Gastrocnemius medialis (tissue), 4 donors: ENCODE measurements at regions not wholly inside any gene's neighbourhood (a gene's known extent, or its start where the extent isn't known, plus 50 kb on each side); places are given as distances from the start of the nearest gene placed in this dataset.
"Not testable (repeated sequence)": the region's sequence is repeated elsewhere in the genome, so short reads cannot be mapped to it uniquely, and the experiment has no call there.

ENCODE experiments used
- ATAC-seq, 2 donors: fragments of 150-250 bp; one replicate each; pipeline ENCODE4 v1.9.1; 2016
- DNase-seq, 2 donors: peaks; one replicate each; pipeline ENCODE4 v3.0.0-alpha.2; 2019
- H3K27ac ChIP-seq, 4 donors: fragments of 200-600 bp; sonication (generic); 1 replicate in 1 of 4; 2 replicates in 3 of 4; pipeline ENCODE4 v1.5.1; 2016 to 2018; ENCODE audit warnings: mild to moderate bottlenecking in 2 of 4, moderate library complexity in 1 of 4
- H3K27me3 ChIP-seq, 3 donors: fragments of 200-600 bp; sonication (generic) in 2 of 3; 1 replicate in 1 of 3; 2 replicates in 2 of 3; pipeline versions ENCODE4 v1.5.1 to v1.6.0; 2016 to 2019; ENCODE audit warnings: mild to moderate bottlenecking in 1 of 3, moderate library complexity in 1 of 3
- H3K36me3 ChIP-seq, 2 donors: fragments of 200-600 bp; sonication (generic) in 1 of 2; one replicate each; pipeline ENCODE4 v1.5.1; 2017 to 2018
- H3K4me1 ChIP-seq, 2 donors: fragments of 200-600 bp; sonication (generic) in 1 of 2; one replicate each; pipeline ENCODE4 v1.5.1; 2016 to 2017; ENCODE audit warnings: mild to moderate bottlenecking in 2 of 2
- H3K4me3 ChIP-seq, 4 donors: fragments of 200-600 bp; sonication (generic) in 3 of 4; 1 replicate in 1 of 4; 2 replicates in 3 of 4; pipeline ENCODE4 v1.5.1; 2016 to 2019; ENCODE audit warnings: mild to moderate bottlenecking in 2 of 4
- H3K9me3 ChIP-seq, 3 donors: fragments of 200-600 bp; sonication (generic) in 2 of 3; 1 replicate in 1 of 3; 2 replicates in 2 of 3; pipeline ENCODE4 v1.5.1; 2016 to 2019
- CTCF ChIP-seq, 5 experiments: fragments of 450-650 bp in 3 of 5; fragments of 200-600 bp in 2 of 5; sonication (generic) in 2 of 5; IDR thresholded peaks in 4 of 5; conservative IDR thresholded peaks in 1 of 5; 1 replicate in 4 of 5; 2 replicates in 1 of 5; pipeline ENCODE4 v1.5.1; 2016 to 2019; ENCODE audit warnings: antibody characterized with exemption in 5 of 5, mild to moderate bottlenecking in 3 of 5, moderate library complexity in 3 of 5
- POLR2A ChIP-seq, 2 donors: fragments of 450-650 bp; IDR thresholded peaks; one replicate each; pipeline ENCODE4 v1.6.1; 2017; ENCODE audit warnings: antibody characterized with exemption in 2 of 2, mild to moderate bottlenecking in 2 of 2, moderate library complexity in 2 of 2
- in situ Hi-C, 4 donors: fragments of 200-750 bp; cut with MboI; loops; one replicate each; pipeline versions ENCODE4 v1.15.0 to v1.8.0; 2017; ENCODE audit warnings: low sequenced_read_pairs in 4 of 4
- intact Hi-C: fragments of 100-400 bp; cut with DNase I; formaldehyde crosslinking; loops from one replicate; pipeline ENCODE4 v1.15.1; 2023; ENCODE audit warnings: low total_unique reads

- DNase-seq (no peak), ATAC-seq (no peak)
- H3K27me3 ChIP-seq, result no peaks in the 10 kb centered on the region
- no peaks in the 10 kb centered on the region for H3K9me3 ChIP-seq
- in situ Hi-C loops (no loop called here), intact Hi-C loops (no loop called here)
- H3K36me3 ChIP-seq, result no peaks in the 10 kb centered on the region
- TF ChIP-seq POLR2A (IDR thresholded peaks at IDR 0.05) (no peak), CTCF (IDR thresholded peaks at IDR 0.05 in 4 of 5, conservative IDR thresholded peaks at IDR 0.05 in 1 of 5) (no peak)
- H3K4me1 ChIP-seq, result no peaks in the 10 kb centered on the region
- no peak overlapping the region for H3K27ac ChIP-seq
- H3K4me3 ChIP-seq, result no peak overlapping the region
These were observed 1140.2 kb downstream of the HACE1 start for GRCh38 chr6:103719545-103719944.

GRCh38 chr6:103715269-103715668 lies 1144.5 kb downstream of the HACE1 start:
- intact Hi-C loops (no loop called here), in situ Hi-C loops (no loop called here)
- no peak overlapping the region for H3K27ac ChIP-seq
- ATAC-seq, result no peak
- no peak overlapping the region for H3K4me3 ChIP-seq
- no peaks in the 10 kb centered on the region for H3K9me3 ChIP-seq
- TF ChIP-seq CTCF (IDR thresholded peaks at IDR 0.05 in 4 of 5, conservative IDR thresholded peaks at IDR 0.05 in 1 of 5) (no peak), POLR2A (IDR thresholded peaks at IDR 0.05) (no peak)
- no peak for DNase-seq
- H3K4me1 ChIP-seq, result no peaks in the 10 kb centered on the region
- no peaks in the 10 kb centered on the region for H3K36me3 ChIP-seq
- H3K27me3 ChIP-seq, result no peaks in the 10 kb centered on the region

- H3K4me1 ChIP-seq, DNase-seq, in situ Hi-C loops, H3K27ac ChIP-seq, H3K36me3 ChIP-seq, ATAC-seq, H3K27me3 ChIP-seq, H3K9me3 ChIP-seq, H3K4me3 ChIP-seq: not testable (repeated sequence)
- intact Hi-C loops, result loop anchor here (5.0 kb wide), 1 partner anchor 197 kb away; no protein-coding TSS in a partner anchor
These were observed 1150.5 kb downstream of the HACE1 start for GRCh38 chr6:103709236-103709635.

GRCh38 chr6:103707596-103708325 lies 1152.0 kb downstream of the HACE1 start:
- Histone ChIP-seq H3K9me3 (no peaks in the 10 kb centered on the region), H3K27ac (no peak overlapping the region), H3K36me3 (no peaks in the 10 kb centered on the region), H3K4me1 (no peaks in the 10 kb centered on the region), H3K27me3 (no peaks in the 10 kb centered on the region), H3K4me3 (no peak overlapping the region)
- DNase-seq (no peak), ATAC-seq (no peak)
- intact Hi-C loops, result loop anchor here (5.0 kb wide), 1 partner anchor 195 kb away; no protein-coding TSS in a partner anchor
- in situ Hi-C loops, result no loop called here
- no peak for TF ChIP-seq POLR2A (IDR thresholded peaks at IDR 0.05)
- no peak for TF ChIP-seq CTCF (IDR thresholded peaks at IDR 0.05 in 4 of 5, conservative IDR thresholded peaks at IDR 0.05 in 1 of 5)

GRCh38 chr6:103699769-103700168 lies 1160.0 kb downstream of the HACE1 start:
- H3K36me3 ChIP-seq, result no peaks in the 10 kb centered on the region
- H3K27me3 ChIP-seq, result no peaks in the 10 kb centered on the region
- H3K4me1 ChIP-seq, result no peaks in the 10 kb centered on the region
- in situ Hi-C loops (no loop called here), intact Hi-C loops (no loop called here)
- no peaks in the 10 kb centered on the region for H3K9me3 ChIP-seq
- TF ChIP-seq POLR2A (IDR thresholded peaks at IDR 0.05), result no peak
- no peak for TF ChIP-seq CTCF (IDR thresholded peaks at IDR 0.05 in 4 of 5, conservative IDR thresholded peaks at IDR 0.05 in 1 of 5)
- no peak overlapping the region for H3K4me3 ChIP-seq
- H3K27ac ChIP-seq, result no peak overlapping the region
- no peak for ATAC-seq
- DNase-seq, result no peak
